ENCODE measurements at regions not wholly inside any gene's neighbourhood (a gene's known extent, or its start where the extent isn't known, plus 50 kb on each side); places are given as distances from the start of the nearest gene placed in this dataset.

DNA sequence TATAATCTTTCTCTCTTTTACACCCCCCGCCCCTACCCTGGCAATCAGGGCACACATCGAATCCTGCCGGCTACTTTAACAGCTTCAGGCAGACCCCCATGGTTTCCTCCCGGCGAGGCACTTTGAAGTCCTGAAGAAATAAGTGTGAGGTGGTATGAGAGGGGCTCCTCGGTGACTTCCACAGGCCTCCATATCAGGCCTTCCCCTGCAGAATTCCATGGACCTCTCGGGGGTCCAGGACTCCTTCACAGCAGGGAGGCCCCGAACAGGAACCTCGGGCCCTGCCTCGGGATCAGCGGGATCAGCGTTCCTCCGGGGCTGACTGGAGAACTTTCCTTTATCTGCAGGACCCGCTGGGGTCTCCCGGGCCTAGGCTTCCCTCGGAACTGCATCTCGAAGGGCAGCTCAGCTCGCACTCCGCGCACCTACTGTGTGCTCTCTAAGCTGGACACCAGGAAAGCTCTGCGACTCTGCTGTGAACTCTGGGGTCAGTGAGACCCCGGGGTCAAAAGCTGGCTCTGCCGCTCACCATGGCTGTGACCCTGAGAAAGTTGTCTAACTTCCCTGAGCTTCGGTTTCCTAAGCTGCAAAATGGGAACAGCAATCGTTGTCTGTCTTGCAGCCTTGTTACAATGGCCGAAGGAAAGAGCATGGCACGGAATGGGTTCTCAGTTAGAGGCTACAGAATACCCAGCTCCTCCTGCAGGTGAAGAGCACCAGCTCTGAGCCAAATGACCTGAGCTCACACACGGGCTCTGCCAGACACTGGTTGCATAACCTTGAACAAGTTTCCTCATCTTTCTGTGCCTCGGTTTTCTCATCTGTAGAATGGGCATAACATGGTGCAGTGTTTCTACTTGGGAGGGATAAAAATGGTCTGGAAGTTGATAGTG lies 97.4 kb upstream of the ID2 start:
- no peak for TF ChIP-seq POLR2A (IDR thresholded peaks at IDR 0.05)
- TF ChIP-seq, protein P1, sequence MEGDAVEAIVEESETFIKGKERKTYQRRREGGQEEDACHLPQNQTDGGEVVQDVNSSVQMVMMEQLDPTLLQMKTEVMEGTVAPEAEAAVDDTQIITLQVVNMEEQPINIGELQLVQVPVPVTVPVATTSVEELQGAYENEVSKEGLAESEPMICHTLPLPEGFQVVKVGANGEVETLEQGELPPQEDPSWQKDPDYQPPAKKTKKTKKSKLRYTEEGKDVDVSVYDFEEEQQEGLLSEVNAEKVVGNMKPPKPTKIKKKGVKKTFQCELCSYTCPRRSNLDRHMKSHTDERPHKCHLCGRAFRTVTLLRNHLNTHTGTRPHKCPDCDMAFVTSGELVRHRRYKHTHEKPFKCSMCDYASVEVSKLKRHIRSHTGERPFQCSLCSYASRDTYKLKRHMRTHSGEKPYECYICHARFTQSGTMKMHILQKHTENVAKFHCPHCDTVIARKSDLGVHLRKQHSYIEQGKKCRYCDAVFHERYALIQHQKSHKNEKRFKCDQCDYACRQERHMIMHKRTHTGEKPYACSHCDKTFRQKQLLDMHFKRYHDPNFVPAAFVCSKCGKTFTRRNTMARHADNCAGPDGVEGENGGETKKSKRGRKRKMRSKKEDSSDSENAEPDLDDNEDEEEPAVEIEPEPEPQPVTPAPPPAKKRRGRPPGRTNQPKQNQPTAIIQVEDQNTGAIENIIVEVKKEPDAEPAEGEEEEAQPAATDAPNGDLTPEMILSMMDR (IDR thresholded peaks at IDR 0.05): no peak
